K562 (cell line): ENCODE measurements at regions not wholly inside any gene's neighbourhood (a gene's known extent, or its start where the extent isn't known, plus 50 kb on each side); places are given as distances from the start of the nearest gene placed in this dataset.

ENCODE experiments used
- ATAC-seq: fragments of 200-7000 bp; cut with Tn5 transposase; 3 replicates; pipeline ENCODE4 v1.9.1; 2020; ENCODE audit warnings: moderate library complexity
- BruUV-seq: library from RNA; stranded (reverse); fragments of 400-500 nt; replicated peaks from 2 replicates; lab custom pipeline; 2021; lab: Mats Ljungman, UMichigan
- CTCF ChIA-PET: fragments of 300-600 bp; formaldehyde crosslinking; extraction: SDS; loops from one replicate; lab custom pipeline; 2021; ENCODE audit warnings: low intra/inter-chr PET ratio; lab: Yijun Ruan, JAX
- POLR2A ChIA-PET: fragments of 300-600, 350-650 bp; sonication (Branson Sonifier 250); formaldehyde crosslinking; extraction: SDS; loops from one replicate; lab custom pipeline; 2021; ENCODE audit warnings: antibody characterized with exemption, inconsistent platforms; lab: Yijun Ruan, JAX
- DNase-seq, 4 experiments: peaks; one replicate each; pipeline versions ENCODE4 v3.0.0 to v3.0.0-alpha.2; 2011 to 2018; ENCODE audit warnings: low spot score in 3 of 4, mixed read lengths in 3 of 4; ENCODE audit errors: extremely low read depth in 1 of 4
- FAIRE-seq: peaks from 2 replicates; lab custom pipeline; 2011; peaks lifted over from hg19 to GRCh38; lab: Jason Lieb, UNC
- H2AFZ ChIP-seq: 2 replicates; pipeline ENCODE4 v1.6.0; 2011; ENCODE audit warnings: low read depth, low read length, control low read depth, inconsistent platforms
- H3K27ac ChIP-seq: fragments of 200-600 bp; 3 replicates; pipeline ENCODE4 v1.8.0; 2011; ENCODE audit warnings: low read depth, mild to moderate bottlenecking, control low read depth, inconsistent platforms, low read length, moderate library complexity, mixed read lengths; ENCODE audit errors: extremely low read depth
- H3K27me3 ChIP-seq, 2 experiments: fragments of 300-600 bp in 1 of 2; 2 replicates in 1 of 2; 3 replicates in 1 of 2; pipeline versions ENCODE4 v1.6.0 to v1.8.0; 2011; ENCODE audit warnings: inconsistent platforms in 2 of 2, low read length in 2 of 2, mild to moderate bottlenecking in 1 of 2, mixed read lengths in 1 of 2, moderate library complexity in 1 of 2; ENCODE audit not compliant: control insufficient read depth in 2 of 2, insufficient read depth in 2 of 2
- H3K36me3 ChIP-seq: fragments of 300-600 bp; 3 replicates; pipeline ENCODE4 v1.8.0; 2011; ENCODE audit warnings: mild to moderate bottlenecking, low read length, inconsistent platforms; ENCODE audit not compliant: control insufficient read depth, insufficient read depth
- H3K4me1 ChIP-seq, 2 experiments: fragments of 200-600 bp in 1 of 2; replicated peaks in 1 of 2; 2 replicates in 1 of 2; 3 replicates in 1 of 2; pipeline versions ENCODE4 v1.5.1 to v1.8.0; 2011; ENCODE audit warnings: inconsistent platforms in 2 of 2, low read length in 2 of 2, mild to moderate bottlenecking in 1 of 2, mixed read lengths in 1 of 2, moderate library complexity in 1 of 2; ENCODE audit not compliant: control insufficient read depth in 2 of 2, insufficient read depth in 2 of 2
- H3K4me2 ChIP-seq: 2 replicates; pipeline ENCODE4 v1.6.1; 2011; ENCODE audit warnings: low read length, control low read depth, inconsistent platforms, mixed read lengths; ENCODE audit not compliant: insufficient read depth
- H3K4me3 ChIP-seq: fragments of 200-600 bp; sonication (generic), shearing (Covaris generic); 2 replicates; pipeline ENCODE4 v1.5.1; 2016; ENCODE audit warnings: control low read depth, inconsistent platforms
- H3K79me2 ChIP-seq: fragments of 200-600 bp; 3 replicates; pipeline ENCODE4 v1.8.0; 2011; ENCODE audit warnings: low read length, inconsistent platforms; ENCODE audit not compliant: control insufficient read depth, insufficient read depth
- H3K9ac ChIP-seq, 2 experiments: 2 replicates each; pipeline versions ENCODE4 v1.6.0 to v1.6.1; 2011; ENCODE audit warnings: low read depth in 2 of 2, low read length in 2 of 2, control low read depth in 1 of 2, inconsistent platforms in 1 of 2, mild to moderate bottlenecking in 1 of 2, mixed read lengths in 1 of 2; ENCODE audit not compliant: insufficient read depth in 1 of 2
- H3K9me1 ChIP-seq: one replicate; pipeline ENCODE4 v1.6.0; 2011; ENCODE audit warnings: inconsistent platforms, mild to moderate bottlenecking, low read length, moderate library complexity; ENCODE audit not compliant: control insufficient read depth, insufficient read depth
- H3K9me3 ChIP-seq: replicated peaks from 2 replicates; pipeline ENCODE4 v1.5.1; 2011; ENCODE audit warnings: low read depth, low read length, inconsistent platforms; ENCODE audit not compliant: control insufficient read depth, insufficient read depth
- H4K20me1 ChIP-seq: replicated peaks from 2 replicates; pipeline ENCODE4 v1.6.1; 2011; ENCODE audit warnings: low read length, inconsistent platforms, mixed read lengths; ENCODE audit not compliant: control insufficient read depth, insufficient read depth
- NELFE ChIP-seq: IDR thresholded peaks from 2 replicates; pipeline ENCODE4 v1.6.1; 2011; ENCODE audit warnings: mild to moderate bottlenecking; ENCODE audit not compliant: insufficient read depth, insufficient read length
- POLR2G ChIP-seq: fragments of 200-400 bp; formaldehyde crosslinking; IDR thresholded peaks from 2 replicates; pipeline ENCODE4 v1.6.1; 2017; ENCODE audit warnings: low read depth, mild to moderate bottlenecking, antibody characterized with exemption, low read length, moderate library complexity
- RBFOX2 ChIP-seq: fragments of 200-400 bp; formaldehyde crosslinking; IDR thresholded peaks from 2 replicates; pipeline ENCODE4 v1.6.1; 2017; ENCODE audit warnings: low read depth, mild to moderate bottlenecking, low read length, moderate library complexity
- SNRNP70 ChIP-seq: fragments of 200-400 bp; formaldehyde crosslinking; optimal IDR thresholded peaks from 2 replicates; pipeline ENCODE3; 2017; ENCODE audit warnings: low read depth, low read length
- SREBF2 ChIP-seq: sonication (generic); formaldehyde crosslinking; IDR thresholded peaks from 2 replicates; pipeline ENCODE4 v1.4.0; 2020; ENCODE audit warnings: mild to moderate bottlenecking, missing genetic modification reagents
- SRSF7 ChIP-seq: fragments of 200-400 bp; formaldehyde crosslinking; optimal IDR thresholded peaks from 2 replicates; pipeline ENCODE3; 2017; ENCODE audit warnings: mild to moderate bottlenecking, low read depth, low read length
- ZNF584 ChIP-seq: fragments of 200-800 bp; sonication (Bioruptor generic); IDR thresholded peaks from 2 replicates; pipeline ENCODE4 v1.6.1; 2016; ENCODE audit warnings: low read depth, mild to moderate bottlenecking, missing genetic modification characterization, missing compliant biosample characterization
- WGBS: fragments of 100-300 bp; shearing (Covaris generic); methylation state at CpG from one replicate; pipeline ENCODE4 v1.1.6; 2016; ENCODE audit warnings: low coverage, mixed read lengths; ENCODE audit not compliant: insufficient coverage; ENCODE audit errors: missing lambda C conversion rate; 5-methylcytosine and 5-hydroxymethylcytosine counted together
- in situ Hi-C: fragments of 300-500 bp; cut with MboI; formaldehyde crosslinking; loops from 4 replicates; pipeline ENCODE4 v1.15.0; 2018; ENCODE audit warnings: inconsistent platforms, mixed read lengths
- intact Hi-C: fragments of 100-400 bp; cut with micrococcal nuclease; formaldehyde crosslinking; loops from 2 replicates; pipeline ENCODE4 v1.14.2; 2022
- TF ChIP-seq, protein P1 (sequence below): IDR thresholded peaks from 3 replicates; pipeline ENCODE4 v1.6.1; 2011; ENCODE audit warnings: borderline replicate concordance, mild to moderate bottlenecking; ENCODE audit not compliant: insufficient read length, insufficient read depth
- TF ChIP-seq, protein P2 (sequence below): sonication (generic); formaldehyde crosslinking; IDR thresholded peaks from 2 replicates; pipeline ENCODE4 v1.8.0; 2022; ENCODE audit warnings: mild to moderate bottlenecking, missing genetic modification reagents

DNA sequence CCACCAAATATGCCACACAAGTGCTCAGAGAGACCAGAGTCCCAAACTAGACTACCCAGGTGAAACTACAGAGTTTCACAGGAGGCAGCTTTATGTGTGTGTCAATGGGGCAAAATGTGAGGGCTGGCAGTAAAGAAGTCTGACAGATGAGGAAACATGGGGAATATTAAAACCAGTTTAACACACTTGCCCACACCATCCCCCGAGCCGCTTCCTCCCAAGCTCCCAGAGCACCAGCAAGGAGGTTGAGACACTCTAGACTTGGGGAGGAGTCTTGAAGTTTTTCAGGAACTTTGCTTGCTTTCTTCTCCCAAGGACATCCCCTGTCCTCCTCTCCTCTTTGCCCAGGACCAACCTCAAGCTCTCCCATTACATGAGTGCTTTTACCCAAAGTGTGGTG is 94.7 kb upstream of the SPRY1 start (continued):
- TF ChIP-seq POLR2G (no peak), NELFE (no peak), SREBF2 (CRISPR knock-in tag) (no peak), RBFOX2 (no peak), ZNF584 (CRISPR knock-in tag) (no peak)
- TF ChIP-seq, protein P1, sequence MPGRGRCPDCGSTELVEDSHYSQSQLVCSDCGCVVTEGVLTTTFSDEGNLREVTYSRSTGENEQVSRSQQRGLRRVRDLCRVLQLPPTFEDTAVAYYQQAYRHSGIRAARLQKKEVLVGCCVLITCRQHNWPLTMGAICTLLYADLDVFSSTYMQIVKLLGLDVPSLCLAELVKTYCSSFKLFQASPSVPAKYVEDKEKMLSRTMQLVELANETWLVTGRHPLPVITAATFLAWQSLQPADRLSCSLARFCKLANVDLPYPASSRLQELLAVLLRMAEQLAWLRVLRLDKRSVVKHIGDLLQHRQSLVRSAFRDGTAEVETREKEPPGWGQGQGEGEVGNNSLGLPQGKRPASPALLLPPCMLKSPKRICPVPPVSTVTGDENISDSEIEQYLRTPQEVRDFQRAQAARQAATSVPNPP = no peak
- TF ChIP-seq, protein P2, sequence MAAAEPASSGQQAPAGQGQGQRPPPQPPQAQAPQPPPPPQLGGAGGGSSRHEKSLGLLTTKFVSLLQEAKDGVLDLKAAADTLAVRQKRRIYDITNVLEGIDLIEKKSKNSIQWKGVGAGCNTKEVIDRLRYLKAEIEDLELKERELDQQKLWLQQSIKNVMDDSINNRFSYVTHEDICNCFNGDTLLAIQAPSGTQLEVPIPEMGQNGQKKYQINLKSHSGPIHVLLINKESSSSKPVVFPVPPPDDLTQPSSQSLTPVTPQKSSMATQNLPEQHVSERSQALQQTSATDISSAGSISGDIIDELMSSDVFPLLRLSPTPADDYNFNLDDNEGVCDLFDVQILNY (CRISPR knock-in tag) = no peak
- TF ChIP-seq, all 486 proteins: peak for 0

DNA sequence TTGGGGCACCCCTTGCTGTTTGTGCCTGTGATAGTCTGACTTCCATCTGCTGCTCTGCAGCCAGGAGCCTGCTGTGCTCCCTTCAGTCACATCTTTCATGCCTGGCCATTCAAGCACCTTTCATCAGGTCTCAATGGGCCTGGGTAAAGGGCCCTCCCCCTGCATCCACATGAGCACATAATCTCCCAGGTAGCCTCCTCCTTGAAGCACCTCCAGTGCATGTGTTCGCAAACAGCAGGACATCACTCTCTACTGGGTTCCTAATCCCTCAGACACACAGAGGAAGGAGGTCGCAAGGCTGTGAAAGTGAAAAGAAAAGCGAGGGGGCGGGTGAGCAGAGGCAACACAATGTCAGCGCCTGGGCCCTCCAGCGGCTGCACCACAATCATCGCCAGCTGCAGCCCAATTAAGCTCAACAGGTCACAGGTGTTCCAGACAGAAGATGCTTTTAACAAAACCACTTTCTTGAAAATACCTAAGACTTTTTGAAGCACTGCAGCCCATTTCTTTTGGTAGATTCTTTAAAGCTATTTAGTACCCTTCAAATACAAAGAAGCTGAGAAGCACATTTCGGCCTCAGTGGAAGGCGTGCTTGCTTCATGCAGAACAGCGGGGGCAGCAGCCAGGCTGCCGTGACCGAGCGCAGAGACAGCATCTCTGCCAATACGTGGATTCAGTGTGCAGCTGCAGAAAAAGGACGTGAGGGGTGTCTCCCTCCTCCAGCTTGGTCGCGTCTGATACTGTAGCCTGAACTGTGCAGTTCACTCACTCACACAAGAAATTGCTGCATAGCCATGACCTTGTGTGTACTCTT is 92.2 kb upstream of the SPRY1 start:
- DNase-seq (no peak), ATAC-seq (no peak), FAIRE-seq (no peak)
- WGBS = 91% methylated on average over 17 of the region's 17 CpGs
- intact Hi-C loops = no loop called here
- ChIA-PET POLR2A (no interaction called here), CTCF (no interaction called here)
- Histone ChIP-seq H2AFZ (no peak overlapping the region), H4K20me1 (no peaks in the 10 kb centered on the region), H3K27me3 (no peaks in the 10 kb centered on the region), H3K4me1 (no peaks in the 10 kb centered on the region), H3K27ac (no peak overlapping the region), H3K36me3 (no peaks in the 10 kb centered on the region), H3K79me2 (no peaks in the 10 kb centered on the region), H3K4me2 (no peak overlapping the region), H3K9me3 (no peaks in the 10 kb centered on the region), H3K4me3 (no peak overlapping the region), H3K9ac (no peak overlapping the region; a peak in 2 of 4 replicates), H3K9me1 (no peaks in the 10 kb centered on the region)
- BruUV-seq = no TSS peak
- in situ Hi-C loops = no loop called here
- TF ChIP-seq SRSF7 (no peak), SNRNP70 (no peak)
